Esophagus muscularis mucosa (tissue), 4 donors: ENCODE measurements at regions not wholly inside any gene's neighbourhood (a gene's known extent, or its start where the extent isn't known, plus 50 kb on each side); places are given as distances from the start of the nearest gene placed in this dataset.

Experiments
- DNase-seq: peaks from one replicate; pipeline ENCODE4 v3.0.0-alpha.2; 2017; ENCODE audit errors: extremely low spot score
- H3K27ac ChIP-seq, 4 donors: fragments of 200-600 bp; sonication (generic); replicated peaks in 1 of 4; 1 replicate in 3 of 4; 2 replicates in 1 of 4; pipeline ENCODE4 v1.5.1; 2016 to 2019; ENCODE audit warnings: mild to moderate bottlenecking in 1 of 4
- H3K27me3 ChIP-seq, 4 donors: fragments of 200-600 bp; sonication (generic); one replicate each; pipeline versions ENCODE4 v1.5.1 to v1.6.0; 2016 to 2019
- H3K36me3 ChIP-seq, 4 donors: fragments of 200-600 bp; sonication (generic); one replicate each; pipeline ENCODE4 v1.5.1; 2016 to 2019
- H3K4me1 ChIP-seq, 4 donors: fragments of 200-600 bp; sonication (generic); one replicate each; pipeline ENCODE4 v1.5.1; 2016 to 2019
- H3K4me3 ChIP-seq, 4 donors: fragments of 200-600 bp; sonication (generic); 1 replicate in 2 of 4; 2 replicates in 2 of 4; pipeline ENCODE4 v1.5.1; 2016 to 2019; ENCODE audit warnings: mild to moderate bottlenecking in 4 of 4, moderate library complexity in 1 of 4
- H3K9me3 ChIP-seq, 4 donors: fragments of 200-600 bp; sonication (generic); 1 replicate in 3 of 4; 2 replicates in 1 of 4; pipeline ENCODE4 v1.5.1; 2016 to 2019
- EP300 ChIP-seq: sonication (generic); formaldehyde crosslinking; IDR thresholded peaks from one replicate; pipeline ENCODE4 v1.6.1; 2017; ENCODE audit warnings: antibody characterized with exemption
- POLR2A ChIP-seq: fragments of 450-650 bp; IDR thresholded peaks from one replicate; pipeline ENCODE4 v1.6.1; 2017; ENCODE audit warnings: antibody characterized with exemption, moderate library complexity, mild to moderate bottlenecking, low read depth
- POLR2AphosphoS5 ChIP-seq, 2 donors: sonication (generic); formaldehyde crosslinking; IDR thresholded peaks; one replicate each; pipeline ENCODE4 v1.6.1; 2017; ENCODE audit warnings: antibody characterized with exemption in 2 of 2
- WGBS: methylation state at CpG from one replicate; pipeline ENCODE4 v1.1.5; 2018; 5-methylcytosine and 5-hydroxymethylcytosine counted together
- intact Hi-C: fragments of 100-400 bp; cut with DNase I; formaldehyde crosslinking; loops from one replicate; pipeline ENCODE4 v1.15.1; 2023
- TF ChIP-seq, protein P1 (sequence below), 3 experiments: fragments of 200-600 bp in 2 of 3; fragments of 450-650 bp in 1 of 3; sonication (generic) in 2 of 3; IDR thresholded peaks; one replicate each; pipeline ENCODE4 v1.5.1; 2017 to 2019; ENCODE audit warnings: antibody characterized with exemption in 3 of 3, mild to moderate bottlenecking in 2 of 3, moderate library complexity in 1 of 3

DNA sequence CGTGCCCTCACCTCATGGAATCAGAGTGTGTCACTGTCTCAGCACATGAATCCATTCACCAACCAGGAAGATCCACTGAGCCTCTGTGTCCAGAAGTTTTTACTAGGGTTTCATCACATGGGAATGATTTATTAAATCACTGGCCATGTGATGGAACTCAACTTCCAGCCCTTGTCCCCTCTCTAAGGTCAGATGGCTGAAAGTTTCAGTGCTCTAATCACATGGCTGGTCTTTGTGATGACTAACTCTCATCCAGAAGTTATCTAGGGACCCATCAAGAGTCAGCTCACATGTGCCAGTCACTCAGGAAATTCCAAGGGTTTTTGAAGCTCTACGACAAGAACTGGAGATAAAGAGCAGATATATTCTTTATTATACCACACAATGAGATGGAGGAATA lies 140.5 kb upstream of the GYPC start:
- TF ChIP-seq POLR2A (no peak), EP300 (no peak), POLR2AphosphoS5 (IDR thresholded peaks at IDR 0.05) (no peak)
- TF ChIP-seq, protein P1, sequence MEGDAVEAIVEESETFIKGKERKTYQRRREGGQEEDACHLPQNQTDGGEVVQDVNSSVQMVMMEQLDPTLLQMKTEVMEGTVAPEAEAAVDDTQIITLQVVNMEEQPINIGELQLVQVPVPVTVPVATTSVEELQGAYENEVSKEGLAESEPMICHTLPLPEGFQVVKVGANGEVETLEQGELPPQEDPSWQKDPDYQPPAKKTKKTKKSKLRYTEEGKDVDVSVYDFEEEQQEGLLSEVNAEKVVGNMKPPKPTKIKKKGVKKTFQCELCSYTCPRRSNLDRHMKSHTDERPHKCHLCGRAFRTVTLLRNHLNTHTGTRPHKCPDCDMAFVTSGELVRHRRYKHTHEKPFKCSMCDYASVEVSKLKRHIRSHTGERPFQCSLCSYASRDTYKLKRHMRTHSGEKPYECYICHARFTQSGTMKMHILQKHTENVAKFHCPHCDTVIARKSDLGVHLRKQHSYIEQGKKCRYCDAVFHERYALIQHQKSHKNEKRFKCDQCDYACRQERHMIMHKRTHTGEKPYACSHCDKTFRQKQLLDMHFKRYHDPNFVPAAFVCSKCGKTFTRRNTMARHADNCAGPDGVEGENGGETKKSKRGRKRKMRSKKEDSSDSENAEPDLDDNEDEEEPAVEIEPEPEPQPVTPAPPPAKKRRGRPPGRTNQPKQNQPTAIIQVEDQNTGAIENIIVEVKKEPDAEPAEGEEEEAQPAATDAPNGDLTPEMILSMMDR (IDR thresholded peaks at IDR 0.05), result no peak
- Histone ChIP-seq H3K4me3 (no peak overlapping the region), H3K27ac (no peak overlapping the region), H3K27me3 (no peaks in the 10 kb centered on the region), H3K9me3 (no peaks in the 10 kb centered on the region), H3K4me1 (no peaks in the 10 kb centered on the region), H3K36me3 (no peaks in the 10 kb centered on the region)
- 91% methylated on average over 2 of the region's 2 CpGs for WGBS
- intact Hi-C loops, result no loop called here
- no peak for DNase-seq

DNA sequence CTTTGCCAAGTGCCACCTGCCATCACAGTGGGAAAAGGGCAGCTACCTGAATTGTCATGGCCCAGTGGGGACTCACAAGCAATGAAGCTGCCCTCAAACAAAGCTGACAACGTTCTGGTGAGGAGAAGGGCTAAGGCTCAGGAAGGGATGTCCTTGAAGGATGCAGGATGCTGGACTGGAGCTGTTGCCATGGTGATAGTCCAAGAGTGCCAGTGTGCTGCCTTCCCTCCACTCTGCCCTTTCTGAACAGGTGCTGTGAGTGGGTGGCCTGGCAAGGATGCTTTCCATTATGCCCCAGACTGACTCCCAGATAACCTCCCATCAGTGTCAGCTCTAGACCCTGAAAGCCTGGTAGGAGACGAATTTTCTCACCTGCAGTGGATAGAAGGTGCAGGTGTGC lies 137.8 kb upstream of the GYPC start:
- no peaks in the 10 kb centered on the region for H3K36me3 ChIP-seq
- DNase-seq, result peak; percentile 81
- no peaks in the 10 kb centered on the region for H3K4me1 ChIP-seq
- 65% methylated on average over 2 of the region's 2 CpGs for WGBS
- no peaks in the 10 kb centered on the region for H3K9me3 ChIP-seq
- no peak for TF ChIP-seq POLR2AphosphoS5 (IDR thresholded peaks at IDR 0.05)
- TF ChIP-seq EP300, result no peak
- H3K27me3 ChIP-seq, result no peaks in the 10 kb centered on the region
- intact Hi-C loops, result no loop called here
- H3K27ac ChIP-seq, result no peak overlapping the region
- H3K4me3 ChIP-seq, result no peak overlapping the region

DNA sequence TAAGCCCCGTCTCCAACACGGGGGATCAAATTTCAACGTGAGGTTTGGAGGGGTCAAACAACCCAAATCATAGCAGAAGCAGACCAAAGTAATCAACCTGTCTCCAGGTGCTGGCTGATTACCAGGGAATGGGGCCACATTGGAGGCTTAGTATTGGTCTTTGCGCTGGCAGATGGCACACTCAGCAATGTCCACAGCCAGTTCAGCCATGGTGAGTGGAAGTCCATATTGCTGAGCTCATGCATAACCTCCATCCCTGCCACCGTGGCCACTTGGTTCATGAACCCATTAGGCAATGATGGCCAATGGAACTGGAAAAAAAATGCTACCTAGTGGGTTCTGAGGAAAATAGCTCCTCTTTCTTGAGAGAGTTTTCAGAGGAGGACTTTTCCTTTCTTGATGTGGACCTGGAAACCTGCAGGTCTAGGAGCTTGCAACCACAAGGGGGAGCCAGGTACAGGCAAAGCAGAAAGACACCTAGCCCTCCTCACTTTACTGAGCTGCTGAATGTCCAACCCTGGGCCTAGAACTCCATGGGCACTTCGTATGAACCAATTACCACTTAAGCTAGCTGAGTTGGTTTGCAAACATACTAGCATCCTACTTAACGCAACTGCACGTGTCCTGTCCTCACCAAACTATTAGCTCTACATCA lies 128.0 kb upstream of the GYPC start:
- Histone ChIP-seq H3K27me3 (no peaks in the 10 kb centered on the region), H3K9me3 (no peaks in the 10 kb centered on the region), H3K4me3 (no peak overlapping the region), H3K36me3 (no peaks in the 10 kb centered on the region), H3K27ac (no peak overlapping the region), H3K4me1 (no peaks in the 10 kb centered on the region)
- TF ChIP-seq POLR2AphosphoS5 (IDR thresholded peaks at IDR 0.05) (no peak), EP300 (no peak), POLR2A (no peak)
- TF ChIP-seq, protein P1 (IDR thresholded peaks at IDR 0.05), result peak; percentile 57 to 71 (median 57)
- DNase-seq, result peak; percentile 91
- 68% methylated on average over 8 of the region's 8 CpGs for WGBS
- intact Hi-C loops, result loop anchor here (1.0 to 5.0 kb wide), 2 partner anchors 249 to 444 kb away; no protein-coding TSS in a partner anchor

DNA sequence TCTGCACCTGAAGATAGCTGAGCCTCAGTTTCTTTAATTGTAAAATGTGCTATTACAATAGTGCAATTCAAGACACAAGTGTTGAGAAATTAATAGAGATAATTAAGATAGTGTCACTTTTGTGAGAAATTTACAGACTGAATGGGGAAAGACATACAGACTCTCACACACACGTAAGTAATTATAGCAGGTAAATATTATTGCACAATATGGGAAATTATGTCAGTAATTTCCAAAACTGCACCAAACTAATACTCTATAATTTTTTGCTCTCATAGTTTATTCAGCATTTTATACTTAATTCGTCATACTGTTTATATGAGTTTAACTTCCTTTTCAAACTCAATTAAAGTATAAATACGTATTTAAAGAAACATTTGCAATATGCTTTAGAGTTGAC lies 124.9 kb upstream of the GYPC start:
- Histone ChIP-seq H3K9me3 (no peaks in the 10 kb centered on the region), H3K27ac (no peak overlapping the region), H3K4me1 (no peaks in the 10 kb centered on the region), H3K4me3 (no peak overlapping the region), H3K27me3 (no peaks in the 10 kb centered on the region), H3K36me3 (no peaks in the 10 kb centered on the region)
- TF ChIP-seq POLR2AphosphoS5 (IDR thresholded peaks at IDR 0.05) (no peak), POLR2A (no peak), EP300 (no peak)
- TF ChIP-seq, protein P1 (IDR thresholded peaks at IDR 0.05), result no peak
- DNase-seq, result no peak
- WGBS, result 82% methylated on average over 3 of the region's 3 CpGs
- intact Hi-C loops, result no loop called here

DNA sequence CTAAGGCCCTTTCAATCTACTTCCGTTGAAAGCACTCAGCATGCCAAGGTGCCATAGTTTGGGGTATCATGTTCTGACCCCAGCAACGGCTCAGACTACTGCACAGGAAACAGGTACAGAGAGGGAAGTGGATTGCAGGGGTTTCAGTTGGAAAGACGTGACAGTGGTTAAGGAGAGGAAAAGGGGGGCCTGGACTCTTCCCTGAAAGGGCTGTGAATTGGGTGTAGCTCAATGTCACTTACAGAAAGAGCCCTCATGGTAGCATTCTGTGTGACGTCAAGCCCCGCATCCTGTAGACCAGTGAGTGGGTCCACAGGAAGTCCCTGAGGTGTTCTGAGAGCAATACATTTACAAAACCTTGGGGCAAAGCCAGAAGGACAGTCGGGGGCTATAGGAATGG lies 121.5 kb upstream of the GYPC start:
- intact Hi-C loops, result no loop called here
- WGBS, result 67% methylated on average over 6 of the region's 6 CpGs
- no peaks in the 10 kb centered on the region for H3K9me3 ChIP-seq
- H3K4me1 ChIP-seq, result no peaks in the 10 kb centered on the region
- no peak for TF ChIP-seq POLR2A
- TF ChIP-seq, protein P1 (IDR thresholded peaks at IDR 0.05), result no peak
- no peak for TF ChIP-seq POLR2AphosphoS5 (IDR thresholded peaks at IDR 0.05)
- DNase-seq, result peak; percentile 75
- H3K4me3 ChIP-seq, result no peak overlapping the region
- no peaks in the 10 kb centered on the region for H3K27me3 ChIP-seq
- no peaks in the 10 kb centered on the region for H3K36me3 ChIP-seq
- peak overlapping the region in 1 of 4 donors; percentile 22 for H3K27ac ChIP-seq
